ENCODE measurements at regions not wholly inside any gene's neighbourhood (a gene's known extent, or its start where the extent isn't known, plus 50 kb on each side); places are given as distances from the start of the nearest gene placed in this dataset.

DNA sequence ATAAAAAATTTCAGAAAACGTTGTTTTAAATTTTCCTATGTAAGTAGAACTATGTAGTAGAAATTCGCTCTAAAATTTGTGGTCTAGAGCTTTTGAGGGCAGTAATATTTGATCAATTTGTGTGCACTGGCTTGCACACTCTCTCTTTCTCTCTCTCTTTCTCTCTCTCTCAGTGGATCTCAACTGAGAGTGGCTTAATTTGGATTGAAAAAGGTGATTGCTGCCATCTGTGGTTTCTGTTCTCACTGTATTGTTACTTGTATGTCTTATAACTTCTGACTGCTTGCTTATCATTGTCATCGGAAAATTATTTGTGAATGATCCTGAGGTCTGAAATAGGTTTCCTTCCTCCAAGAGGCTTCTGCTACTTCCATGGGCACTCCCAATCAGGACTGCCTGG lies 368.2 kb downstream of the KCTD16 start:
- Mint-ChIP-seq H3K9me3 (ENCODE audit: unreplicated experiment) (no peaks in the 10 kb centered on the region), H3K4me3 (ENCODE audit: unreplicated experiment) (no peak overlapping the region), H3K27ac (ENCODE audit: unreplicated experiment) (no peak overlapping the region), H3K4me1 (ENCODE audit: unreplicated experiment) (no peaks in the 10 kb centered on the region), H3K36me3 (ENCODE audit: low read depth, unreplicated experiment) (no peaks in the 10 kb centered on the region), H3K27me3 (ENCODE audit: unreplicated experiment) (no peaks in the 10 kb centered on the region)
- DNase-seq (ENCODE audit: low spot score) = no peak
- TF ChIP-seq, protein P1, sequence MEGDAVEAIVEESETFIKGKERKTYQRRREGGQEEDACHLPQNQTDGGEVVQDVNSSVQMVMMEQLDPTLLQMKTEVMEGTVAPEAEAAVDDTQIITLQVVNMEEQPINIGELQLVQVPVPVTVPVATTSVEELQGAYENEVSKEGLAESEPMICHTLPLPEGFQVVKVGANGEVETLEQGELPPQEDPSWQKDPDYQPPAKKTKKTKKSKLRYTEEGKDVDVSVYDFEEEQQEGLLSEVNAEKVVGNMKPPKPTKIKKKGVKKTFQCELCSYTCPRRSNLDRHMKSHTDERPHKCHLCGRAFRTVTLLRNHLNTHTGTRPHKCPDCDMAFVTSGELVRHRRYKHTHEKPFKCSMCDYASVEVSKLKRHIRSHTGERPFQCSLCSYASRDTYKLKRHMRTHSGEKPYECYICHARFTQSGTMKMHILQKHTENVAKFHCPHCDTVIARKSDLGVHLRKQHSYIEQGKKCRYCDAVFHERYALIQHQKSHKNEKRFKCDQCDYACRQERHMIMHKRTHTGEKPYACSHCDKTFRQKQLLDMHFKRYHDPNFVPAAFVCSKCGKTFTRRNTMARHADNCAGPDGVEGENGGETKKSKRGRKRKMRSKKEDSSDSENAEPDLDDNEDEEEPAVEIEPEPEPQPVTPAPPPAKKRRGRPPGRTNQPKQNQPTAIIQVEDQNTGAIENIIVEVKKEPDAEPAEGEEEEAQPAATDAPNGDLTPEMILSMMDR (IDR thresholded peaks at IDR 0.05; ENCODE audit: unreplicated experiment) = no peak
